H54 (cell line): ENCODE measurements at regions not wholly inside any gene's neighbourhood (a gene's known extent, or its start where the extent isn't known, plus 50 kb on each side); places are given as distances from the start of the nearest gene placed in this dataset.

ENCODE experiments used
- DNase-seq: peaks from one replicate; pipeline ENCODE4 v3.0.0; 2011; ENCODE audit warnings: low spot score, mixed read lengths; ENCODE audit not compliant: insufficient read length
- FAIRE-seq: peaks from 3 replicates; lab custom pipeline; 2011; peaks lifted over from hg19 to GRCh38; lab: Jason Lieb, UNC
- POLR2A ChIP-seq: IDR thresholded peaks from 2 replicates; pipeline ENCODE4 v1.6.1; 2011; ENCODE audit warnings: low read depth, mild to moderate bottlenecking, low read length

DNA sequence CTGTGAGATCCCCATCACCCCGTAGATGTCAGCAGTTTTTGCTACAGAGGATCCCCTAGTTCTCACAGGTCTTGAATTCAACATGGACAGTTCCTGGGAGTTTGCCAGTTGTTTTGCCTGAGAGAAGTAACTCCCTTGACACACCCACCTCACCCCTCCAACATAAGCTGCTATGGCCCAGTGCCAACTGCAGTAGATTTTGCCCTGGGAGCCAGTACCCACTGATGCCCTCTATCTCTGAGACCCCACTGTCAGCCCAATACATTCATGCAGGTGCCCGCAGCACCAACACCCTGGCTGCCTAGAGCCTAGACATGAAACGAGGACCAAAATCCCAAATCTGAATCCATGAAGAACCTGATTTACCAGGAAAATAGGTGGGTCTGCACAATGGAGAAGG is 583.9 kb upstream of the CTNND2 start:
- DNase-seq (no peak), FAIRE-seq (no peak)
- no peak for TF ChIP-seq POLR2A

DNA sequence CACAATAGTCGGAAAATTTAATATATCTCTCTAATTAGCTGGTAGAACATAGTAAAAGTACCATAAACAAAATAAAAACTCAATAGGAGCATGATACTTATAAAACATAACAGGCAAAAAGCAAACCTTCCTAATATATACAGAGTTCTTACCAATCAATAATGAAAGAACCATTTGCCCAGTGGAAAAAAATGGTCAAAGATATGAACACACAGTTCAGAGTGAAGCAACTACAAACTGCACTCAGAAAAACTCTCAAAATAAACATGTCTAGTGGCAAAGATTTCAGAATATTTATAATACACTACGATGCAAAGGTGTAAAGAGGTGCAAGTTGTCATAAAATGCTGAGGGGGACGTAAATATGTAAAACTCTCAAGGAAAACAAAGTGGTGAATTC is 576.2 kb upstream of the CTNND2 start:
- DNase-seq (no peak), FAIRE-seq (no peak)
- no peak for TF ChIP-seq POLR2A

- TF ChIP-seq POLR2A, result no peak
- DNase-seq, result no peak
- no peak for FAIRE-seq
These were observed 573.3 kb upstream of the CTNND2 start for GRCh38 chr5:12477554-12477953.

DNA sequence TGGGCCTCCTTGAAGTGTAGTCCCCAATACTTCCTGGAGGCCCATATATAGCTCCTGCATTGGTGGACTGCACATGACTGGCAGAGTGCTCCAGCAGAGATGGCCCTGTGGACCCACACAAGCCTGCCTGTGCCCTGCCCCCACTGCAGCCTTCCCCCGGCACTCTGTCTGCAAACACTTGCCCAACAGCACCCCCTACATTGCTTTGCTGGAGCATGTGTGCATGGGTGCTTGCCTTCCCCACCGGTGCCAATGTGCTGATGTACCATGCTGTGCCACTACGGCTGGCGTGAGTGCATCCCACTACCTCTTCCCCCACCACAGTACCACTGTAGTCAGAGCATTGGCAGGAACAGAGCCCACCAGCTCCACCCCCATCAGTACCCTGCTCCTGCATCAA is 563.6 kb upstream of the CTNND2 start:
- no peak for DNase-seq
- TF ChIP-seq POLR2A, result no peak
- no peak for FAIRE-seq

DNA sequence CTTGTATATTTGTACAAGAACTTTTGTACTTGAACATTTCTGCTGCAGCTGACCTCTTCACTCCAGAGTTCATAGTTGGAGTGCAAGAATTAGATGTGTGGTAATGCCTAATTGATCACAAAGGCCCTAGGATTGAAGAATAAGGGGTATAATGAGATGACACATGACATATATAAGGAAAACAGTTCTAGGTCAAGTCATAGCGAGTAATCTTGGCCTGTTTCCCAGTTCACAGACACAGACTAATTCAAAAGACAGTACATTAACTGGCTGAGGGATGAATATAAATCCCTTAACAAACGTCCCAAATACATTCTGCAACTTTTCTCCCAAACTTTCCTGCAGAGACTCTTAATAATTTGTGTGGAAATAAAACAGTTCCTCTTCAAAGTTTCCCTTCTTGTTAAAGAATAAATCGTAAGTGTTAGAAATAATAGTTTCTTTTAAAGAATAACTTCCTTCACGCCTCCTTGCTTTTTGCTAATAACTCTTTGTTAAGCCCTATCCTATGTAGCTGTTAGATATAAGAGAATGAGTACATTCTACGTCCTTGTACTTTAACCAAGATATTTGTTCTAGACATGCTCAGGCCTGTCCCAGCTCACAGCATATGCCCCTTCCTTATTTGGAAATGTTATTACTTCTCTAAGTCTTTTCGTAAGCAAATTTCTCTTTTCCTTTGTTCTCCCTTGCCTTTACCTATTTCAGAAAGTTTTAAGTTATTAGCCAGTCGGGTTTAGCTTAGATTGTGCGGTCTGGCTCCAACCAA is 556.4 kb upstream of the CTNND2 start:
- DNase-seq (no peak), FAIRE-seq (no peak)
- no peak for TF ChIP-seq POLR2A

DNA sequence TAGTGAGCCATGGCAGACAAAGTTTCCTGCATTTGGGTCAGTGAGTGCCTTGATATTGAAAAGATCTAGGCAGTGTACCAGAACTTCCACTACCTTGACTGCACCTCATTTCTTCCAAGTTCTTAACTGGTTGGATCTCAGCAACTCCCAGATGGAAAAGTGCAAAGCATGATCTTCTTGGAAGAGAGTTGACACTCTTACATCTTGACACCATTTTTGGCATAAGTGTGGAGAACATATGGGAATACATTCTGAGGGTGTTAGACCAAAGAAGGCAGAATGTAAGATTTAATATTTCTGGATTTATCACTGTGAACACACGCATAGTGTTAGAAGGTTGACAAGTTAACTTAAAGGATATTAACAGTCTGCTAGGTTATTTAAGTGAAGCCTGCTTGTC is 555.1 kb upstream of the CTNND2 start:
- TF ChIP-seq POLR2A, result no peak
- DNase-seq (no peak), FAIRE-seq (no peak)

DNA sequence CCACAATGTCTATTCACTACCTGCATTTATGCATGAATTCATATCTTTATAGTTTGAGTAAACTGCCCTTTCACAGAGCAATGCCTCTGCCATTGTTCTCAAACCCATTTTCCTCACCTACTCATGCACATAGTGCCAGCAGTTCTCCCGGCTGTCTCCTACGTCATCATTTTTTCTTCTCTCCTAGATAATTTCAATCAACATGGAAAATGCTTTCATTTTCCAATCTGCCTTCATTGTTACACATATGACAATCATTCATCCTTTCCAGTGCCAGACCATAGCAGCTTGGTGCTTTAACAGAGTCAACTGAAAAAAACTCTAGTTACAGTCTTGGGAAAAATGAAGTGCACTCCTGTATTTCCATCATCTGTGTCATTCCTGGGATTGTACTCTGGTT is 514.8 kb upstream of the CTNND2 start:
- no peak for TF ChIP-seq POLR2A
- DNase-seq, result no peak
- FAIRE-seq, result no peak

DNA sequence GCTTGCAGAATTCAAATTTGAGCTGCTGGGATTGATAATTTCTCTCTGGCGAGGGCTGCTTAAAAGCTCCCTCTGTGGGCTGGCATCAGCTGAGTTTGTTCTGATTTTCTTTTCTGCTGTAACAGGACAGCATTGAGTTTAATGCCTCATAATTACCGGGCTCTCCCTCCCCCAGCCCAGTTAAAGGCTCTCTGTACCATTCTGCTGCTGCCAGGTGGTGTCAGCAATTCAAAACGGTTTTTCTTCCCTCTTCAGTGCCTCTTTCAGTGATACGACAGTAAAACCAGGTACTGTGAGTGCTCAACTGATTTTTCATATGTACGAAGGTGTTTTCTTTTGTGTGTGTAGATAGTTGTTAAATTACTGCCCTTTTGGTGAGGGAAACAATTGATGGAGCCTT is 509.3 kb upstream of the CTNND2 start:
- no peak for TF ChIP-seq POLR2A
- DNase-seq, result no peak
- FAIRE-seq, result no peak

GRCh38 chr5:12413075-12413474 is 508.8 kb upstream of the CTNND2 start:
- FAIRE-seq (no peak), DNase-seq (no peak)
- TF ChIP-seq POLR2A, result no peak

DNA sequence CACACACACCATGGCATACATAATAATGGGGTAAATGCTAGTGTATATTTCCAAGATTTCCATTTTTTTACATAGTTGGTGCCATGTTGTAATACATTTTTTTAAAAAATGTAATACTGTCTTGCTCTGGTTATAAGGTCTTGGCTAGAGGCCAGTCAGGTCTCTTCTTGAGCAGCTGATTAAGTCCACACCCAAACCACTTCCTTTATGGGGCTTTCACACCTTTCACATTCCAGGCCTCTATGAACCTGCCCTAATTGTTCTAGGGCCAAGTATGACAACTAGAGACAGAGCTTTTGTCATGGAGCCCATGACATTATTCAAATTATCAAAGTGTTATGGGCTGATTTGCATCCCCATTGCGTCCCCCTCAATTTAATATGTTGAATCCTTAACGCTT is 495.6 kb upstream of the CTNND2 start:
- DNase-seq (no peak), FAIRE-seq (no peak)
- no peak for TF ChIP-seq POLR2A

DNA sequence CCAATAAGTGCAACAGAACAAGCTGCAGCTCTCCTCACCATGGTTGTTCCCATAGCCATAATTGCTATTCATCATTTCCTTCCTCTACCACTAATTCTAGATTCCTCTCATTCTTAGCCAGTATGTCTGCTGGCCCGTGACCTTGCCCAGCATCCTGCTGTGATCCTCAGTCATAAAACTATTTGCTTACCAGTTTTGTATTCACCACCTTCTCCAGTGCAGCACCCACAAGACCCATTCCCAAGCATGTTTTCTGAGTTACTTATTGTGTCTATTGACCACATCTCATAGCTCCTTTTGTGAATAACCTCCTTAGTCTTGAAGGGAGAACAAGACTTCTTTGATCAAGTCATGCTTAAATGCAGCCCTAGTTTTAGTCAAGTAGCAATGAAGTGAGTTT is 488.0 kb upstream of the CTNND2 start:
- FAIRE-seq (no peak), DNase-seq (no peak)
- TF ChIP-seq POLR2A, result no peak

GRCh38 chr5:12385095-12385494 is 480.8 kb upstream of the CTNND2 start:
- no peak for DNase-seq
- no peak for FAIRE-seq
- no peak for TF ChIP-seq POLR2A

DNA sequence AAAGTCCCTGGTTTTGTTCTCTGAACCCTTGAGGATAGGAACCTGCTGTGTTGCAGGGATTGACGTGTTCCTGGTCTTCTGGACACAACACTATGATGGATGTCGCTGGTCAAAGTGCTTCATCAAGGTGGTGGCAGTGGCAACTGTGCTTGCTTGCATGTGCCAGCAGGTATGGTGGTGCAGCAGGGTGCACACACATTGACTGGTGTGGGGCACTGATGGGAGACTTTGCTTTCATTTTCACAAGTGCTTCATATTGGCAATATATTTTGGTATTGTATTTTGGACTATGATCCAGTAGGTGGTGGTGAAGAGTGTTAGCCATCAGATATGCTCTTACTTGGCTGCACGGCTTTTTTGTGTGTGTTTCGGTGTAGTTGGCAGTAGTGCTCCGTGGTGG is 479.8 kb upstream of the CTNND2 start:
- no peak for DNase-seq
- FAIRE-seq, result no peak
- no peak for TF ChIP-seq POLR2A

- FAIRE-seq (no peak), DNase-seq (no peak)
- TF ChIP-seq POLR2A, result no peak
These were observed 463.7 kb upstream of the CTNND2 start for GRCh38 chr5:12367973-12368372.

DNA sequence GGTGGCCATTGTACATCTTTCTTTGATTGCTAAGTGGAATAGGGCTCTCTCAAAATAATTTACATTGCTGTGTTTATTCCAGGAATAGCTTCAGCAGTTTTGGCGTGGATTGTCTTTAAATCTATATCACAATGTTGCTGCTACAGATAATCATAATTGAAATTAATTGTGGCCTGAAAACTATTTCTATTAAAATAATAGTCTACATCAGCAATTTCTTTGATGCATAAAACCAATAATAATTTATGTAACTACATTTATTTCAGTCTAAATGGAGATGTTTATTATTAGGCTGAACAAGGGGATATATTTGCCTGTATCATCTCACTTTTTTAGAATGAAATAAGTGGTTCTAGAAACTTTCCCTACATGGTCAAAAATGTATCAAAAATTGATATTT is 456.0 kb upstream of the CTNND2 start:
- FAIRE-seq, result no peak
- no peak for DNase-seq
- no peak for TF ChIP-seq POLR2A
